ENCODE measurements at regions not wholly inside any gene's neighbourhood (a gene's known extent, or its start where the extent isn't known, plus 50 kb on each side); places are given as distances from the start of the nearest gene placed in this dataset.
A peak's percentile ranks its signal among the peaks of the same experiment; 100 is the strongest.

GRCh38 chr3:76161856-76162255 lies 376.5 kb upstream of the ZNF717 start:
- TF ChIP-seq CTCF (IDR thresholded peaks at IDR 0.05; ENCODE audit: insufficient read depth, low read depth, low read length, missing control alignments), result no peak
- no peak overlapping the region for H3K4me3 ChIP-seq (ENCODE audit: low read depth, low read length)
- no peak for DNase-seq (ENCODE audit: low read depth)

- no peak overlapping the region for H3K4me3 ChIP-seq (ENCODE audit: low read depth, low read length)
- no peak for DNase-seq (ENCODE audit: low read depth)
- TF ChIP-seq CTCF (IDR thresholded peaks at IDR 0.05; ENCODE audit: insufficient read depth, low read depth, low read length, missing control alignments), result no peak
Measured at GRCh38 chr3:76171647-76172046, 386.3 kb upstream of the ZNF717 start.

- DNase-seq (ENCODE audit: low read depth), result no peak
- no peak for TF ChIP-seq CTCF (IDR thresholded peaks at IDR 0.05; ENCODE audit: insufficient read depth, low read depth, low read length, missing control alignments)
- no peak overlapping the region for H3K4me3 ChIP-seq (ENCODE audit: low read depth, low read length)
Measured at GRCh38 chr3:76177610-76178009, 392.3 kb upstream of the ZNF717 start.

GRCh38 chr3:76178412-76178811 lies 393.1 kb upstream of the ZNF717 start:
- no peak overlapping the region for H3K4me3 ChIP-seq (ENCODE audit: low read depth, low read length)
- no peak for TF ChIP-seq CTCF (IDR thresholded peaks at IDR 0.05; ENCODE audit: insufficient read depth, low read depth, low read length, missing control alignments)
- no peak for DNase-seq (ENCODE audit: low read depth)

- no peak for TF ChIP-seq CTCF (IDR thresholded peaks at IDR 0.05; ENCODE audit: insufficient read depth, low read depth, low read length, missing control alignments)
- no peak for DNase-seq (ENCODE audit: low read depth)
- H3K4me3 ChIP-seq (ENCODE audit: low read depth, low read length), result no peak overlapping the region
Measured at GRCh38 chr3:76181213-76181612, 395.9 kb upstream of the ZNF717 start.

GRCh38 chr3:76198086-76198485 lies 412.7 kb upstream of the ZNF717 start:
- no peak for TF ChIP-seq CTCF (IDR thresholded peaks at IDR 0.05; ENCODE audit: insufficient read depth, low read depth, low read length, missing control alignments)
- no peak for DNase-seq (ENCODE audit: low read depth)
- no peak overlapping the region for H3K4me3 ChIP-seq (ENCODE audit: low read depth, low read length)

- H3K4me3 ChIP-seq (ENCODE audit: low read depth, low read length), result no peak overlapping the region
- peak; percentile 3 for DNase-seq (ENCODE audit: low read depth)
- TF ChIP-seq CTCF (IDR thresholded peaks at IDR 0.05; ENCODE audit: insufficient read depth, low read depth, low read length, missing control alignments), result no peak
Measured at GRCh38 chr3:76199382-76199781, 414.0 kb upstream of the ZNF717 start.
